WTC11 (cell line): ENCODE measurements at regions not wholly inside any gene's neighbourhood (a gene's known extent, or its start where the extent isn't known, plus 50 kb on each side); places are given as distances from the start of the nearest gene placed in this dataset.

Experiments used
- AFF4 ChIP-seq: sonication (generic); formaldehyde crosslinking; IDR thresholded peaks from 2 replicates; pipeline ENCODE4 v1.8.1; 2023; ENCODE audit warnings: mild to moderate bottlenecking, missing genetic modification reagents, borderline replicate concordance
- CBFB ChIP-seq: sonication (generic); formaldehyde crosslinking; IDR thresholded peaks from 2 replicates; pipeline ENCODE4 v1.8.1; 2022; ENCODE audit warnings: mild to moderate bottlenecking, low read depth, missing genetic modification reagents
- CTCF ChIP-seq: fragments of 200-600 bp; IDR thresholded peaks from 2 replicates; pipeline ENCODE4 v1.8.0; 2022; ENCODE audit warnings: antibody characterized with exemption
- ESRRA ChIP-seq: sonication (generic); formaldehyde crosslinking; IDR thresholded peaks from 2 replicates; pipeline ENCODE4 v1.8.1; 2022; ENCODE audit warnings: mild to moderate bottlenecking, missing genetic modification reagents, borderline replicate concordance
- ETV6 ChIP-seq: sonication (generic); formaldehyde crosslinking; IDR thresholded peaks from 2 replicates; pipeline ENCODE4 v1.8.1; 2022; ENCODE audit warnings: mild to moderate bottlenecking, missing genetic modification reagents
- FOXP1 ChIP-seq: sonication (generic); formaldehyde crosslinking; IDR thresholded peaks from 2 replicates; pipeline ENCODE4 v1.8.0; 2022; ENCODE audit warnings: missing genetic modification reagents, mild to moderate bottlenecking, moderate library complexity, borderline replicate concordance
- MAX ChIP-seq: sonication (generic); formaldehyde crosslinking; IDR thresholded peaks from 2 replicates; pipeline ENCODE4 v1.8.0; 2022; ENCODE audit warnings: mild to moderate bottlenecking, missing genetic modification reagents
- SP1 ChIP-seq: sonication (generic); formaldehyde crosslinking; conservative IDR thresholded peaks from 2 replicates; pipeline ENCODE4 v1.8.1; 2022; ENCODE audit warnings: missing genetic modification reagents
- TCF7 ChIP-seq: sonication (generic); formaldehyde crosslinking; IDR thresholded peaks from 2 replicates; pipeline ENCODE4 v1.8.0; 2022; ENCODE audit warnings: mild to moderate bottlenecking, low read depth, missing genetic modification reagents, moderate library complexity
- USF2 ChIP-seq: sonication (generic); formaldehyde crosslinking; IDR thresholded peaks from 2 replicates; pipeline ENCODE4 v1.8.1; 2023; ENCODE audit warnings: mild to moderate bottlenecking, missing genetic modification reagents, moderate library complexity
- ZBTB21 ChIP-seq: sonication (generic); formaldehyde crosslinking; IDR thresholded peaks from 2 replicates; pipeline ENCODE4 v1.8.1; 2023; ENCODE audit warnings: mild to moderate bottlenecking, missing genetic modification reagents, borderline replicate concordance
- ZNF232 ChIP-seq: sonication (generic); formaldehyde crosslinking; IDR thresholded peaks from 2 replicates; pipeline ENCODE4 v1.8.0; 2022; ENCODE audit warnings: mild to moderate bottlenecking, missing genetic modification reagents
- ZNF396 ChIP-seq: fragments of 250-450 bp; sonication (Bioruptor Pico); IDR thresholded peaks from 2 replicates; pipeline ENCODE4 v1.8.0; 2021; ENCODE audit warnings: mild to moderate bottlenecking, moderate library complexity, borderline replicate concordance

- TF ChIP-seq CTCF (no peak), ESRRA (CRISPR knock-in tag) (no peak), AFF4 (no peak), ZBTB21 (CRISPR knock-in tag) (no peak), USF2 (CRISPR knock-in tag) (no peak), MAX (CRISPR knock-in tag) (no peak), FOXP1 (CRISPR knock-in tag) (no peak), CBFB (CRISPR knock-in tag) (no peak), TCF7 (no peak), ETV6 (CRISPR knock-in tag) (no peak), ZNF232 (no peak), ZNF396 (CRISPR knock-in tag) (no peak), SP1 (no peak)
Observed at GRCh38 chr4:143782521-143782920, 82.0 kb upstream of the FREM3 start.
